ENCODE measurements at regions not wholly inside any gene's neighbourhood (a gene's known extent, or its start where the extent isn't known, plus 50 kb on each side); places are given as distances from the start of the nearest gene placed in this dataset.

- H3K9ac ChIP-seq (ENCODE audit: low read length) = no peak overlapping the region
- no peak overlapping the region for H3K4me2 ChIP-seq (ENCODE audit: low read length)
- peak overlapping the region; percentile 34 for H4K8ac ChIP-seq (ENCODE audit: low read depth, low read length)
- H3K4ac ChIP-seq (ENCODE audit: low read depth, low read length) = no peak overlapping the region
- peak overlapping the region; percentile 97 for H2BK12ac ChIP-seq (ENCODE audit: low read length)
- H3K36me3 ChIP-seq (ENCODE audit: control insufficient read depth in 1 of 2, insufficient read depth in 2 of 2, low read length in 2 of 2) = no peaks in the 10 kb centered on the region
- no peak overlapping the region for H3K23ac ChIP-seq (ENCODE audit: low read length)
- H2AFZ ChIP-seq (ENCODE audit: insufficient read depth, low read length, poor library complexity) = no peak overlapping the region
- H4K12ac ChIP-seq (ENCODE audit: low read depth, low read length) = no peak overlapping the region
- H3K4me3 ChIP-seq (ENCODE audit: low read depth, low read length) = no peak overlapping the region
- peak overlapping the region; percentile 10 for H2BK5ac ChIP-seq (ENCODE audit: low read depth, low read length, poor library complexity)
- H3K18ac ChIP-seq (ENCODE audit: low read length) = peak overlapping the region; percentile 59
- peak in 1 of 2 donors; percentile 25 for DNase-seq
- H3K79me2 ChIP-seq (ENCODE audit: control insufficient read depth, insufficient read depth, low read length, poor library complexity) = peaks cover 4% of the 10 kb centered on the region
- H3K79me1 ChIP-seq (ENCODE audit: low read length) = peaks cover 56% of the 10 kb centered on the region
- peak overlapping the region; percentile 49 for H2AK5ac ChIP-seq (ENCODE audit: low read length)
- peak overlapping the region; percentile 65 for H3K14ac ChIP-seq (ENCODE audit: low read length)
- peak overlapping the region; percentile 80 for H4K91ac ChIP-seq (ENCODE audit: low read depth, low read length)
- no peaks in the 10 kb centered on the region for H3K9me3 ChIP-seq (ENCODE audit: insufficient read depth, low read depth, low read length)
- WGBS (ENCODE audit: extremely low coverage, insufficient coverage, insufficient read length) = no CpG with 5 or more reads among the region's 19 CpGs
- peak overlapping the region; percentile 56 for H2BK120ac ChIP-seq (ENCODE audit: insufficient read depth, low read length, poor library complexity)
- H3K27ac ChIP-seq (ENCODE audit: low read depth, low read length) = no peak overlapping the region
- H3K27me3 ChIP-seq (ENCODE audit: insufficient read depth, low read length) = no peaks in the 10 kb centered on the region
- peaks cover 35 to 54% of the 10 kb centered on the region in 2 experiments for H3K4me1 ChIP-seq (ENCODE audit: control insufficient read depth in 1 of 2, insufficient read depth in 2 of 2, low read length in 2 of 2)
Measured at GRCh38 chr1:234972411-234973191, 156.0 kb downstream of the TOMM20 start.

GRCh38 chr1:234971586-234972297 is 156.9 kb downstream of the TOMM20 start:
- no peak overlapping the region for H2AFZ ChIP-seq (ENCODE audit: insufficient read depth, low read length, poor library complexity)
- peak overlapping the region; percentile 70 for H2BK12ac ChIP-seq (ENCODE audit: low read length)
- no peaks in the 10 kb centered on the region for H3K9me3 ChIP-seq (ENCODE audit: insufficient read depth, low read depth, low read length)
- no peaks in the 10 kb centered on the region for H3K27me3 ChIP-seq (ENCODE audit: insufficient read depth, low read length)
- H3K4me1 ChIP-seq (ENCODE audit: control insufficient read depth in 1 of 2, insufficient read depth in 2 of 2, low read length in 2 of 2) = peaks cover 34 to 53% of the 10 kb centered on the region in 2 experiments
- H2BK120ac ChIP-seq (ENCODE audit: insufficient read depth, low read length, poor library complexity) = peak overlapping the region; percentile 82
- H4K12ac ChIP-seq (ENCODE audit: low read depth, low read length) = no peak overlapping the region
- H3K79me1 ChIP-seq (ENCODE audit: low read length) = peaks cover 50% of the 10 kb centered on the region
- H2BK5ac ChIP-seq (ENCODE audit: low read depth, low read length, poor library complexity) = peak overlapping the region; percentile 65
- no CpG with 5 or more reads among the region's 9 CpGs for WGBS (ENCODE audit: extremely low coverage, insufficient coverage, insufficient read length)
- H4K91ac ChIP-seq (ENCODE audit: low read depth, low read length) = peak overlapping the region; percentile 84
- peak overlapping the region; percentile 83 for H3K27ac ChIP-seq (ENCODE audit: low read depth, low read length)
- DNase-seq = no peak
- peaks cover 4% of the 10 kb centered on the region for H3K79me2 ChIP-seq (ENCODE audit: control insufficient read depth, insufficient read depth, low read length, poor library complexity)
- no peak overlapping the region for H3K9ac ChIP-seq (ENCODE audit: low read length)
- H4K8ac ChIP-seq (ENCODE audit: low read depth, low read length) = peak overlapping the region; percentile 37
- no peak overlapping the region for H3K23ac ChIP-seq (ENCODE audit: low read length)
- H3K36me3 ChIP-seq (ENCODE audit: control insufficient read depth in 1 of 2, insufficient read depth in 2 of 2, low read length in 2 of 2) = no peaks in the 10 kb centered on the region
- no peak overlapping the region for H2AK5ac ChIP-seq (ENCODE audit: low read length)
- no peak overlapping the region for H3K4ac ChIP-seq (ENCODE audit: low read depth, low read length)
- no peak overlapping the region for H3K18ac ChIP-seq (ENCODE audit: low read length)
- no peak overlapping the region for H3K4me2 ChIP-seq (ENCODE audit: low read length)
- no peak overlapping the region for H3K14ac ChIP-seq (ENCODE audit: low read length)
- H3K4me3 ChIP-seq (ENCODE audit: low read depth, low read length) = no peak overlapping the region

GRCh38 chr1:234970731-234971476 is 157.7 kb downstream of the TOMM20 start:
- WGBS (ENCODE audit: extremely low coverage, insufficient coverage, insufficient read length) = no CpG with 5 or more reads among the region's 12 CpGs
- Histone ChIP-seq H3K14ac (ENCODE audit: low read length) (peak overlapping the region; percentile 21), H3K4me3 (ENCODE audit: low read depth, low read length) (no peak overlapping the region), H4K8ac (ENCODE audit: low read depth, low read length) (peak overlapping the region; percentile 64), H3K79me1 (ENCODE audit: low read length) (peaks cover 43% of the 10 kb centered on the region), H3K23ac (ENCODE audit: low read length) (no peak overlapping the region), H4K91ac (ENCODE audit: low read depth, low read length) (peak overlapping the region; percentile 84), H3K27ac (ENCODE audit: low read depth, low read length) (peak overlapping the region; percentile 83), H4K12ac (ENCODE audit: low read depth, low read length) (no peak overlapping the region), H2AFZ (ENCODE audit: insufficient read depth, low read length, poor library complexity) (no peak overlapping the region), H2BK5ac (ENCODE audit: low read depth, low read length, poor library complexity) (peak overlapping the region; percentile 65), H2BK120ac (ENCODE audit: insufficient read depth, low read length, poor library complexity) (peak overlapping the region; percentile 82), H3K4me2 (ENCODE audit: low read length) (peak overlapping the region; percentile 24), H2AK5ac (ENCODE audit: low read length) (no peak overlapping the region), H3K9ac (ENCODE audit: low read length) (no peak overlapping the region), H3K36me3 (ENCODE audit: control insufficient read depth in 1 of 2, insufficient read depth in 2 of 2, low read length in 2 of 2) (no peaks in the 10 kb centered on the region), H2BK12ac (ENCODE audit: low read length) (peak overlapping the region; percentile 75), H3K9me3 (ENCODE audit: insufficient read depth, low read depth, low read length) (no peaks in the 10 kb centered on the region), H3K18ac (ENCODE audit: low read length) (peak overlapping the region; percentile 75), H3K27me3 (ENCODE audit: insufficient read depth, low read length) (no peaks in the 10 kb centered on the region), H3K79me2 (ENCODE audit: control insufficient read depth, insufficient read depth, low read length, poor library complexity) (peaks cover 4% of the 10 kb centered on the region), H3K4ac (ENCODE audit: low read depth, low read length) (peak overlapping the region; percentile 26), H3K4me1 (ENCODE audit: control insufficient read depth in 1 of 2, insufficient read depth in 2 of 2, low read length in 2 of 2) (peaks cover 27 to 46% of the 10 kb centered on the region in 2 experiments)
- DNase-seq = peak; percentile 80 to 90

- peak overlapping the region; percentile 83 for H3K27ac ChIP-seq (ENCODE audit: low read depth, low read length)
- peak overlapping the region; percentile 84 for H4K91ac ChIP-seq (ENCODE audit: low read depth, low read length)
- H3K79me2 ChIP-seq (ENCODE audit: control insufficient read depth, insufficient read depth, low read length, poor library complexity) = peaks cover 4% of the 10 kb centered on the region
- no peak overlapping the region for H3K4ac ChIP-seq (ENCODE audit: low read depth, low read length)
- H4K12ac ChIP-seq (ENCODE audit: low read depth, low read length) = no peak overlapping the region
- no peak overlapping the region for H2BK12ac ChIP-seq (ENCODE audit: low read length)
- H2AK5ac ChIP-seq (ENCODE audit: low read length) = no peak overlapping the region
- peak overlapping the region; percentile 82 for H2BK120ac ChIP-seq (ENCODE audit: insufficient read depth, low read length, poor library complexity)
- no peak overlapping the region for H3K9ac ChIP-seq (ENCODE audit: low read length)
- no peak overlapping the region for H3K18ac ChIP-seq (ENCODE audit: low read length)
- H3K4me1 ChIP-seq (ENCODE audit: control insufficient read depth in 1 of 2, insufficient read depth in 2 of 2, low read length in 2 of 2) = peaks cover 22 to 40% of the 10 kb centered on the region in 2 experiments
- H3K23ac ChIP-seq (ENCODE audit: low read length) = no peak overlapping the region
- H2BK5ac ChIP-seq (ENCODE audit: low read depth, low read length, poor library complexity) = peak overlapping the region; percentile 68
- H3K4me2 ChIP-seq (ENCODE audit: low read length) = peak overlapping the region; percentile 24
- H2AFZ ChIP-seq (ENCODE audit: insufficient read depth, low read length, poor library complexity) = no peak overlapping the region
- H3K14ac ChIP-seq (ENCODE audit: low read length) = no peak overlapping the region
- DNase-seq = no peak
- no peaks in the 10 kb centered on the region for H3K27me3 ChIP-seq (ENCODE audit: insufficient read depth, low read length)
- no peak overlapping the region for H4K8ac ChIP-seq (ENCODE audit: low read depth, low read length)
- H3K9me3 ChIP-seq (ENCODE audit: insufficient read depth, low read depth, low read length) = no peaks in the 10 kb centered on the region
- peaks cover 39% of the 10 kb centered on the region for H3K79me1 ChIP-seq (ENCODE audit: low read length)
- H3K36me3 ChIP-seq (ENCODE audit: control insufficient read depth in 1 of 2, insufficient read depth in 2 of 2, low read length in 2 of 2) = no peaks in the 10 kb centered on the region
- no peak overlapping the region for H3K4me3 ChIP-seq (ENCODE audit: low read depth, low read length)
- WGBS (ENCODE audit: extremely low coverage, insufficient coverage, insufficient read length) = no CpG with 5 or more reads among the region's 4 CpGs
Measured at GRCh38 chr1:234970401-234970730, 158.3 kb downstream of the TOMM20 start.
